Mesodermal cell (in vitro differentiated cells): ENCODE measurements at regions not wholly inside any gene's neighbourhood (a gene's known extent, or its start where the extent isn't known, plus 50 kb on each side); places are given as distances from the start of the nearest gene placed in this dataset.
"Not testable (repeated sequence)": the region's sequence is repeated elsewhere in the genome, so short reads cannot be mapped to it uniquely, and the experiment has no call there.

ENCODE experiments used
- H3K27ac ChIP-seq: 2 replicates; pipeline ENCODE4 v1.7.0; 2013; ENCODE audit warnings: mild to moderate bottlenecking, low read depth, low read length, moderate library complexity; ENCODE audit not compliant: severe bottlenecking
- H3K36me3 ChIP-seq: 2 replicates; pipeline ENCODE4 v1.7.1; 2013; ENCODE audit warnings: mild to moderate bottlenecking, low read length, moderate library complexity; ENCODE audit not compliant: control insufficient read depth, insufficient read depth
- H3K4me1 ChIP-seq: one replicate; pipeline ENCODE4 v1.7.1; 2013; ENCODE audit warnings: mild to moderate bottlenecking, low read length; ENCODE audit not compliant: insufficient read depth, control insufficient read depth, poor library complexity, severe bottlenecking
- H3K4me3 ChIP-seq: 2 replicates; pipeline ENCODE4 v1.7.0; 2013; ENCODE audit warnings: low read length, control low read depth, mild to moderate bottlenecking; ENCODE audit not compliant: insufficient read depth, poor library complexity, severe bottlenecking; ENCODE audit errors: extremely low read depth
- H3K9me3 ChIP-seq: 2 replicates; pipeline ENCODE4 v1.7.1; 2013; ENCODE audit warnings: mild to moderate bottlenecking, low read length, moderate library complexity; ENCODE audit not compliant: control insufficient read depth
- WGBS, 2 experiments: methylation state at CpG; one replicate each; pipeline ENCODE4 v1.1.5; 2013; ENCODE audit warnings: missing lambda C conversion rate in 2 of 2; ENCODE audit not compliant: insufficient coverage in 2 of 2; 5-methylcytosine and 5-hydroxymethylcytosine counted together

DNA sequence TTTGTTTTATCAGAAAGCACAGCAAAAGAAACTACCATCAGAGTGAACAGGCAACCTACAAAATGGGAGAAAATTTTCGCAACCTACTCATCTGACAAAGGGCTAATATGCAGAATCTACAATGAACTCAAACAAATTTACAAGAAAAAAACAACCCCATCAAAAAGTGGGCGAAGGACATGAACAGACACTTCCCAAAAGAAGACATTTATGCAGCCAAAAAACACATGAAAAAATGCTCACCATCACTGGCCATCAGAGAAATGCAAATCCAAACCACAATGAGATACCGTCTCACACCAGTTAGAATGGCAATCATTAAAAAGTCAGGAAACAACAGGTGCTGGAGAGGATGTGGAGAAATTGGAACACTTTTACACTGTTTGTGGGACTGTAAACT, 460.4 kb upstream of the MKI67 start:
- no CpG with 5 or more reads among the region's 3 CpGs for WGBS, 2 experiments
- not testable (repeated sequence) for H3K9me3 ChIP-seq, H3K36me3 ChIP-seq, H3K27ac ChIP-seq, H3K4me1 ChIP-seq, H3K4me3 ChIP-seq

DNA sequence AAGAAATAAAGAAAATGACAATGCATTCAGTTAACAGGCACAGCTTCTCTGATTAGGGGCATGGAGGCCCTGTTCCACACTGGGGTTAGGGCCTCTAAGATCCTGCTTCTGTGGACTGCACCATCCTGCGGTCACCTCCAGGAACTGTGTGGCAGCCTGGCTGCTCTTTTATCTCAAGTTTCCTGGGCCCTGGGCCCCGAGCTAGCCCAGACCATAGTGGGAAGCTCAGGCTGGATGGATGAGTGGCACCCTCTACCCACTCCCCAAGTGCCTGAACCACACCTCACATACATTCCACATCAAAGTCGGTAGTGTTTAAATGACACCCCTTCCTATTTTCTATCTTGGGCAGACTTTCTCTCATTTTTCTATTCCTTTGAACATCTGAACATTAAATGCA, 461.5 kb upstream of the MKI67 start:
- H3K9me3 ChIP-seq, result no peaks in the 10 kb centered on the region
- H3K36me3 ChIP-seq, result no peaks in the 10 kb centered on the region
- H3K4me1 ChIP-seq, result peaks cover 9% of the 10 kb centered on the region
- 77 to 100% methylated on average over 1 to 3 of the region's 3 CpGs for WGBS, 2 experiments
- H3K4me3 ChIP-seq, result no peak overlapping the region
- peak overlapping the region; percentile 67 for H3K27ac ChIP-seq

GRCh38 chr10:128588402-128588801, 462.2 kb upstream of the MKI67 start:
- Histone ChIP-seq H3K9me3 (no peaks in the 10 kb centered on the region), H3K4me3 (no peak overlapping the region), H3K27ac (peak overlapping the region; percentile 67), H3K36me3 (no peaks in the 10 kb centered on the region), H3K4me1 (peaks cover 9% of the 10 kb centered on the region)

DNA sequence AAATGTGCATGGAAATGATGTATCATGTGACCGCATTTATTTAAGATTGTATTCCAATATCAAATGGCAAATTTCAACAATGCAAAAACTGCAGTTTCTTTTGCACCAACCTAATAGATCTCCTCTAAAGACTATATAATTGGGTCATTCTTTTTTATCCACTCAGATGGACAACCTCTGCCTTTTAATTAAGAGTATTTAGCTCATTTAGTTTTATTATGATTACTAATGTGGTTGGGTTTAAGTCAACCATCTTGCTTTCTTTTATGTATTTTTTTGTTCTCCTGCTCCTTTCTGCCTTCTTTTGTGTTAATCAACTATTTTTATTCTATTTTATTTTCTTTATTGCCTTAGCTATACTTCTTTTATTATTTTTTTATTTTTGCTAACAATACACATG, 468.5 kb upstream of the MKI67 start:
- Histone ChIP-seq H3K4me1 (peaks cover 2% of the 10 kb centered on the region), H3K4me3 (no peak overlapping the region), H3K36me3 (no peaks in the 10 kb centered on the region), H3K9me3 (no peaks in the 10 kb centered on the region), H3K27ac (no peak overlapping the region)
- no CpG with 5 or more reads among the region's 1 CpG for WGBS, 2 experiments

DNA sequence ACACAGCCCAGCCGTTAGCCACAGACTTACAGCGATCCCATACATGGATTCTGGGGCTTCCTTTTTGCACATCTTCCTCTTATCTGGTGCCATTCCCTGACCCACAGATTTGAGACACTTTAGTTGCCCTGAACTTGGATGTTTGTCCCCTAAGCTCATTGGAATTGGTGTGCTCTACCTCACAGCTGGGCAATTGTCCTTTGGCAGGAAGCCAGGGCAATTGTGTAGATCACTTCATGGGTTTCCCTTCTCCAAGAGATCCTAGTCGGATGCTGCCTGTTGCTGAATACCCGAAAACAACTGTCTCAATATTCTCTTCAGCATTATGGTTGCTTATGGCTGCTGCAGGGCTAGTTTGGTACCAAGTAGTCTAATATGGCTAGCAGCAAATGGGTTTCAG, 470.7 kb upstream of the MKI67 start:
- Histone ChIP-seq H3K9me3 (no peaks in the 10 kb centered on the region), H3K27ac (no peak overlapping the region), H3K36me3 (no peaks in the 10 kb centered on the region), H3K4me3 (no peak overlapping the region), H3K4me1 (peaks cover 3% of the 10 kb centered on the region)
- 91 to 100% methylated on average over 1 to 2 of the region's 4 CpGs for WGBS, 2 experiments

- no peaks in the 10 kb centered on the region for H3K36me3 ChIP-seq
- peaks cover 3% of the 10 kb centered on the region for H3K4me1 ChIP-seq
- H3K4me3 ChIP-seq, result no peak overlapping the region
- WGBS, 2 experiments, result 100% methylated on average over 1 of the region's 2 CpGs
- H3K27ac ChIP-seq, result no peak overlapping the region
- H3K9me3 ChIP-seq, result no peaks in the 10 kb centered on the region
These were observed 472.8 kb upstream of the MKI67 start for GRCh38 chr10:128599030-128599429.

GRCh38 chr10:128599538-128599937, 473.3 kb upstream of the MKI67 start:
- H3K36me3 ChIP-seq, result no peaks in the 10 kb centered on the region
- no peaks in the 10 kb centered on the region for H3K9me3 ChIP-seq
- peaks cover 3% of the 10 kb centered on the region for H3K4me1 ChIP-seq
- H3K4me3 ChIP-seq, result no peak overlapping the region
- H3K27ac ChIP-seq, result no peak overlapping the region
- 88 to 100% methylated on average over 1 of the region's 4 CpGs for WGBS, 2 experiments

DNA sequence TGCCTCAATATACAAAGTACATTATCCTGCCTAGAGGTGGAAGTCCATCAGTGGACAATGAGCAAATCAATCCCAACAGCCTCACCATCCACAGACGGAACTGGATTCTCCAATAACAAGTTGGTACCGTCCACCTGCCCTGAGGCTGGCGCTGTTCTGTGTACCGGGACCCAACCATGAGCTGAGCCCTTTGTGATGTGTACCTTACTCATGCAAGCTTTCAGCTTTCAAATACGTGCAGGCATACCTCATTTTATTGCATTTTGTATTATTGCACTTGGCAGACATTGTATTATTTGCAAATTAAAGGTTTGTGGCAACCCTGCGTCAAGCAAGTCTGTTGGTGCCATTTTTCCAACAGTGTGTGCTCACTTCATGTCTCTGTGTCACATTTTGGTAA, 476.0 kb upstream of the MKI67 start:
- H3K27ac ChIP-seq, result no peak overlapping the region
- peaks cover 3% of the 10 kb centered on the region for H3K4me1 ChIP-seq
- no peaks in the 10 kb centered on the region for H3K36me3 ChIP-seq
- H3K9me3 ChIP-seq, result no peaks in the 10 kb centered on the region
- 87 to 91% methylated on average over 4 to 6 of the region's 6 CpGs for WGBS, 2 experiments
- H3K4me3 ChIP-seq, result no peak overlapping the region

DNA sequence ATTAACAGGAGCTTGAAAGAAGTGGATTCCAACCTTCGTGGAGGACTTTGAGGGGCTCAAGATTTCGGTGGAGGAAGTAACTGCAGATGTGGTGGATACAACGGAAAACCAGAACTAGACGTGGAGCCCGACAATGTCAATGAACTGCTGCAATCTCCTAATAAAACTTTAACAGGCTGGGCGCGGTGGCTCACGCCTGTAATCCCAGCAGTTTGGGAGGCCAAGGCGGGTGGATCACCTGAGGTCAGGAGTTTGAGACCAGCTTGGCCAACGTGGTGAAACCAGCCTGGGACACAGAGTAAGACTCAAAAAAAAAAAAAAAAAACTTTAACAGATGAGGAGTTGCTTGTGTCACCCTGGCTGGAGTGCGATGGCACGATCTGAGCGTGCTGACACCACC, 477.8 kb upstream of the MKI67 start:
- WGBS, 2 experiments, result 94 to 98% methylated on average over 10 to 12 of the region's 13 CpGs
- Histone ChIP-seq H3K36me3 (no peaks in the 10 kb centered on the region), H3K4me3 (no peak overlapping the region), H3K9me3 (no peaks in the 10 kb centered on the region), H3K4me1 (peaks cover 3% of the 10 kb centered on the region), H3K27ac (no peak overlapping the region)

DNA sequence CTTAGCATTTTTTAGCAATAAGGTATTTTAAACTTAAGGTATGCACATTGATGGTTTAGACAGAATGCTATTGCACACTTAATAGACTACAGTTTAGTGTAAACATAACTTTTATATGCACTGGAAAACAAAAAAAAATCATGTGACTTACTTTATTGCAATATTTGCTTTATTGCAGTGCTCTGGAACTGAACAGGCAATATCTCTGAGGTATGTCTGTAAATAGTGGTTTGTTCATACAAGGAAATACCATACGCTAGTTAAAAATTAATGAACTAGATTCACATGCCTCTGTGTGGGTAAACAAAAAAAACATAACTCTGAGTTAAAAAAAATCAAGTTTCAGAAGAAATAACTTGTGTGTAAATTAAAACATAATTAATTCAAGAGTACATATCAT, 479.0 kb upstream of the MKI67 start:
- H3K4me1 ChIP-seq, result no peaks in the 10 kb centered on the region
- no peaks in the 10 kb centered on the region for H3K36me3 ChIP-seq
- no peak overlapping the region for H3K27ac ChIP-seq
- WGBS, 2 experiments, result no CpG with 5 or more reads among the region's 1 CpG
- no peak overlapping the region for H3K4me3 ChIP-seq
- H3K9me3 ChIP-seq, result no peaks in the 10 kb centered on the region

- H3K27ac ChIP-seq, result no peak overlapping the region
- WGBS, 2 experiments, result 100% methylated on average over 1 of the region's 4 CpGs; no CpG with 5 or more reads in 1 of the 2 experiments
- H3K4me3 ChIP-seq, result no peak overlapping the region
- no peaks in the 10 kb centered on the region for H3K36me3 ChIP-seq
- H3K9me3 ChIP-seq, result no peaks in the 10 kb centered on the region
- no peaks in the 10 kb centered on the region for H3K4me1 ChIP-seq
These were observed 479.8 kb upstream of the MKI67 start for GRCh38 chr10:128606055-128606454.

- Histone ChIP-seq H3K36me3 (no peaks in the 10 kb centered on the region), H3K4me3 (no peak overlapping the region), H3K9me3 (no peaks in the 10 kb centered on the region), H3K27ac (no peak overlapping the region), H3K4me1 (no peaks in the 10 kb centered on the region)
- 90 to 100% methylated on average over 1 to 2 of the region's 2 CpGs for WGBS, 2 experiments
These were observed 482.6 kb upstream of the MKI67 start for GRCh38 chr10:128608791-128609190.
